SH-SY5Y (cell line): ENCODE measurements at regions not wholly inside any gene's neighbourhood (a gene's known extent, or its start where the extent isn't known, plus 50 kb on each side); places are given as distances from the start of the nearest gene placed in this dataset.

Experiments used
- GATA2 ChIP-seq: IDR thresholded peaks from 2 replicates; pipeline ENCODE4 v1.6.1; 2011; ENCODE audit warnings: mild to moderate bottlenecking, low read depth, low read length
- GATA3 ChIP-seq: IDR thresholded peaks from 2 replicates; pipeline ENCODE4 v1.6.1; 2011; ENCODE audit warnings: low read depth, mild to moderate bottlenecking, low read length, moderate library complexity

- TF ChIP-seq GATA3, result no peak
- TF ChIP-seq GATA2, result no peak
Measured at GRCh38 chr1:58238846-58239245, 307.7 kb downstream of the OMA1 start.
